Right lobe of liver (tissue), 6 donors: ENCODE measurements at regions not wholly inside any gene's neighbourhood (a gene's known extent, or its start where the extent isn't known, plus 50 kb on each side); places are given as distances from the start of the nearest gene placed in this dataset.

Experiments
- ATAC-seq, 4 donors: fragments of 200-7000 bp; cut with Tn5 transposase; one replicate each; pipeline ENCODE4 v1.9.1; 2020; ENCODE audit warnings: mild to moderate bottlenecking in 4 of 4, moderate library complexity in 4 of 4
- DNase-seq, 3 donors: peaks; one replicate each; pipeline ENCODE4 v3.0.0-alpha.2; 2020
- H3K27ac ChIP-seq, 3 donors: fragments of 200-600 bp; one replicate each; pipeline ENCODE4 v1.8.0; 2022
- H3K27me3 ChIP-seq, 2 donors: fragments of 200-600 bp; one replicate each; pipeline ENCODE4 v1.8.0; 2022
- H3K36me3 ChIP-seq, 4 donors: fragments of 200-600 bp; sonication (generic) in 1 of 4; one replicate each; pipeline versions ENCODE4 v1.5.1 to v1.8.0; 2017 to 2022; ENCODE audit warnings: control low read depth in 1 of 4
- H3K4me1 ChIP-seq, 4 donors: fragments of 200-600 bp; sonication (generic) in 1 of 4; one replicate each; pipeline versions ENCODE4 v1.5.1 to v1.8.0; 2017 to 2022; ENCODE audit warnings: control low read depth in 1 of 4
- H3K4me3 ChIP-seq, 3 donors: fragments of 200-600 bp; one replicate each; pipeline ENCODE4 v1.8.0; 2022
- H3K9me3 ChIP-seq, 4 donors: fragments of 200-600 bp; sonication (generic) in 1 of 4; one replicate each; pipeline versions ENCODE4 v1.5.1 to v1.8.0; 2017 to 2022; ENCODE audit warnings: control low read depth in 1 of 4
- CTCF ChIP-seq, 4 donors: fragments of 200-600 bp in 3 of 4; fragments of 450-650 bp in 1 of 4; IDR thresholded peaks; one replicate each; pipeline versions ENCODE4 v1.5.1 to v1.8.0; 2016 to 2022; ENCODE audit warnings: antibody characterized with exemption in 4 of 4, mild to moderate bottlenecking in 2 of 4
- POLR2A ChIP-seq: fragments of 450-650 bp; IDR thresholded peaks from one replicate; pipeline ENCODE4 v1.6.1; 2017; ENCODE audit warnings: antibody characterized with exemption, mild to moderate bottlenecking
- WGBS: methylation state at CpG from one replicate; pipeline ENCODE4 v1.1.6; 2018; ENCODE audit warnings: low coverage, low lambda C conversion rate; ENCODE audit not compliant: insufficient coverage; ENCODE audit errors: missing lambda C conversion rate; 5-methylcytosine and 5-hydroxymethylcytosine counted together
- intact Hi-C, 2 donors: fragments of 100-400 bp; cut with DNase I; formaldehyde crosslinking; loops; one replicate each; pipeline versions ENCODE4 v1.11.2 to v1.14.1; 2022
- donor health status: DM: no; HTN: yes; CAD: no.
- donor health status: DM: no; HTN: no; CAD: no.
- donor health status: DM: no; HTN: no; CAD: no.
- donor health status: DM: no; HTN: yes; CAD: no.
- donor health status: DM: no; HTN: yes; CAD: no.

GRCh38 chr12:43062201-43062895 is 472.8 kb upstream of the PRICKLE1 start:
- DNase-seq (no peak), ATAC-seq (no peak)
- Histone ChIP-seq H3K4me3 (no peak overlapping the region), H3K36me3 (no peaks in the 10 kb centered on the region), H3K27ac (no peak overlapping the region), H3K4me1 (no peaks in the 10 kb centered on the region), H3K9me3 (no peaks in the 10 kb centered on the region), H3K27me3 (no peaks in the 10 kb centered on the region)
- TF ChIP-seq POLR2A = no peak
- intact Hi-C loops = no loop called here
- WGBS = 37% methylated on average over 1 of the region's 1 CpG

GRCh38 chr12:43060742-43061141 is 471.2 kb upstream of the PRICKLE1 start:
- intact Hi-C loops = no loop called here
- H3K4me1 ChIP-seq = no peaks in the 10 kb centered on the region
- TF ChIP-seq POLR2A = no peak
- no peak for TF ChIP-seq CTCF (IDR thresholded peaks at IDR 0.05)
- no peaks in the 10 kb centered on the region for H3K27me3 ChIP-seq
- DNase-seq (no peak), ATAC-seq (no peak)
- H3K36me3 ChIP-seq = no peaks in the 10 kb centered on the region
- H3K9me3 ChIP-seq = no peaks in the 10 kb centered on the region
- no peak overlapping the region for H3K27ac ChIP-seq
- WGBS = 21% methylated on average over 2 of the region's 2 CpGs
- H3K4me3 ChIP-seq = no peak overlapping the region

- H3K4me3 ChIP-seq = no peak overlapping the region
- DNase-seq (no peak), ATAC-seq (no peak)
- no peaks in the 10 kb centered on the region for H3K9me3 ChIP-seq
- 65% methylated on average over 4 of the region's 4 CpGs for WGBS
- H3K4me1 ChIP-seq = no peaks in the 10 kb centered on the region
- no peaks in the 10 kb centered on the region for H3K27me3 ChIP-seq
- intact Hi-C loops = no loop called here
- no peak for TF ChIP-seq POLR2A
- TF ChIP-seq CTCF (IDR thresholded peaks at IDR 0.05) = no peak
- no peaks in the 10 kb centered on the region for H3K36me3 ChIP-seq
- no peak overlapping the region for H3K27ac ChIP-seq
Observed at GRCh38 chr12:43058616-43059015, 469.1 kb upstream of the PRICKLE1 start.

- H3K4me3 ChIP-seq = no peak overlapping the region
- DNase-seq (no peak), ATAC-seq (no peak)
- no peaks in the 10 kb centered on the region for H3K4me1 ChIP-seq
- intact Hi-C loops = no loop called here
- no peaks in the 10 kb centered on the region for H3K36me3 ChIP-seq
- H3K9me3 ChIP-seq = no peaks in the 10 kb centered on the region
- H3K27ac ChIP-seq = no peak overlapping the region
- TF ChIP-seq CTCF (IDR thresholded peaks at IDR 0.05) (no peak), POLR2A (no peak)
- H3K27me3 ChIP-seq = no peaks in the 10 kb centered on the region
Observed at GRCh38 chr12:43057566-43057965, 468.0 kb upstream of the PRICKLE1 start.

- Histone ChIP-seq H3K36me3 (no peaks in the 10 kb centered on the region), H3K4me1 (no peaks in the 10 kb centered on the region), H3K27ac (no peak overlapping the region), H3K27me3 (no peaks in the 10 kb centered on the region), H3K4me3 (no peak overlapping the region), H3K9me3 (no peaks in the 10 kb centered on the region)
- TF ChIP-seq CTCF (IDR thresholded peaks at IDR 0.05) (no peak), POLR2A (no peak)
- intact Hi-C loops = no loop called here
- whole genome bisulfite sequencing = 48% methylated on average over 2 of the region's 2 CpGs
- DNase-seq (no peak), ATAC-seq (no peak)
Observed at GRCh38 chr12:43054085-43054484, 464.5 kb upstream of the PRICKLE1 start.
